BE2C (cell line): ENCODE measurements at regions not wholly inside any gene's neighbourhood (a gene's known extent, or its start where the extent isn't known, plus 50 kb on each side); places are given as distances from the start of the nearest gene placed in this dataset.

Experiments used
- DNase-seq: peaks from one replicate; pipeline ENCODE4 v3.0.0-alpha.2; 2020
- H3K27me3 ChIP-seq: fragments of 250-450 bp; sonication (Bioruptor Pico); 2 replicates; pipeline ENCODE4 v1.5.1; 2020; ENCODE audit warnings: mild to moderate bottlenecking
- H3K36me3 ChIP-seq: fragments of 250-450 bp; sonication (Bioruptor Pico); 2 replicates; pipeline ENCODE4 v1.5.1; 2020; ENCODE audit warnings: mild to moderate bottlenecking
- H3K4me1 ChIP-seq: fragments of 250-450 bp; sonication (Bioruptor Pico); 2 replicates; pipeline ENCODE4 v1.5.1; 2020
- H3K4me3 ChIP-seq: 2 replicates; pipeline ENCODE4 v1.5.1; 2011; ENCODE audit warnings: low read depth, low read length
- H3K9me3 ChIP-seq: fragments of 250-450 bp; sonication (Bioruptor Pico); 2 replicates; pipeline ENCODE4 v1.5.1; 2020
- TF ChIP-seq, protein P1 (sequence below): IDR thresholded peaks from 2 replicates; pipeline ENCODE4 v1.5.1; 2012; ENCODE audit warnings: mild to moderate bottlenecking, low read depth, low read length

- no peaks in the 10 kb centered on the region for H3K36me3 ChIP-seq
- H3K9me3 ChIP-seq = 0 out of 2 replicates have a peak, but pooled peaks cover 2% of the 10 kb centered on the region
- no peaks in the 10 kb centered on the region for H3K4me1 ChIP-seq
- no peaks in the 10 kb centered on the region for H3K27me3 ChIP-seq
- TF ChIP-seq, protein P1, sequence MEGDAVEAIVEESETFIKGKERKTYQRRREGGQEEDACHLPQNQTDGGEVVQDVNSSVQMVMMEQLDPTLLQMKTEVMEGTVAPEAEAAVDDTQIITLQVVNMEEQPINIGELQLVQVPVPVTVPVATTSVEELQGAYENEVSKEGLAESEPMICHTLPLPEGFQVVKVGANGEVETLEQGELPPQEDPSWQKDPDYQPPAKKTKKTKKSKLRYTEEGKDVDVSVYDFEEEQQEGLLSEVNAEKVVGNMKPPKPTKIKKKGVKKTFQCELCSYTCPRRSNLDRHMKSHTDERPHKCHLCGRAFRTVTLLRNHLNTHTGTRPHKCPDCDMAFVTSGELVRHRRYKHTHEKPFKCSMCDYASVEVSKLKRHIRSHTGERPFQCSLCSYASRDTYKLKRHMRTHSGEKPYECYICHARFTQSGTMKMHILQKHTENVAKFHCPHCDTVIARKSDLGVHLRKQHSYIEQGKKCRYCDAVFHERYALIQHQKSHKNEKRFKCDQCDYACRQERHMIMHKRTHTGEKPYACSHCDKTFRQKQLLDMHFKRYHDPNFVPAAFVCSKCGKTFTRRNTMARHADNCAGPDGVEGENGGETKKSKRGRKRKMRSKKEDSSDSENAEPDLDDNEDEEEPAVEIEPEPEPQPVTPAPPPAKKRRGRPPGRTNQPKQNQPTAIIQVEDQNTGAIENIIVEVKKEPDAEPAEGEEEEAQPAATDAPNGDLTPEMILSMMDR = no peak
- no peak for DNase-seq
- H3K4me3 ChIP-seq = no peak overlapping the region
Observed at GRCh38 chr12:118549510-118549980, 173.2 kb downstream of the SUDS3 start.

- Histone ChIP-seq H3K4me3 (no peak overlapping the region), H3K27me3 (peaks cover 2% of the 10 kb centered on the region; the same call in 1 of the 2 replicates), H3K4me1 (no peaks in the 10 kb centered on the region), H3K9me3 (no peaks in the 10 kb centered on the region), H3K36me3 (no peaks in the 10 kb centered on the region)
- no peak for DNase-seq
- TF ChIP-seq, protein P1 = no peak
Observed at GRCh38 chr12:118553856-118554504, 177.6 kb downstream of the SUDS3 start.

- TF ChIP-seq, protein P1 = no peak
- no peak for DNase-seq
- H3K27me3 ChIP-seq = peaks cover 9% of the 10 kb centered on the region
Observed at GRCh38 chr12:118558941-118559340, 182.6 kb downstream of the SUDS3 start.

GRCh38 chr12:118560733-118561132 lies 184.4 kb downstream of the SUDS3 start:
- TF ChIP-seq, protein P1 = no peak
- no peaks in the 10 kb centered on the region for H3K4me1 ChIP-seq
- no peaks in the 10 kb centered on the region for H3K36me3 ChIP-seq
- H3K4me3 ChIP-seq = no peak overlapping the region
- no peaks in the 10 kb centered on the region for H3K9me3 ChIP-seq
- DNase-seq = no peak
- H3K27me3 ChIP-seq = peaks cover 9% of the 10 kb centered on the region

More at GRCh38 chr12:118558941-118559340, 182.6 kb downstream of the SUDS3 start:
- H3K4me1 ChIP-seq = no peaks in the 10 kb centered on the region
- no peaks in the 10 kb centered on the region for H3K36me3 ChIP-seq
- H3K4me3 ChIP-seq = no peak overlapping the region
- no peaks in the 10 kb centered on the region for H3K9me3 ChIP-seq

- H3K9me3 ChIP-seq = no peaks in the 10 kb centered on the region; the same call in 1 of the 2 replicates
- H3K36me3 ChIP-seq = no peaks in the 10 kb centered on the region
- no peaks in the 10 kb centered on the region; the same call in none of the 2 replicates for H3K27me3 ChIP-seq
- TF ChIP-seq, protein P1 = no peak
- no peak overlapping the region for H3K4me3 ChIP-seq
- H3K4me1 ChIP-seq = no peaks in the 10 kb centered on the region
- DNase-seq = no peak
Observed at GRCh38 chr12:118571730-118572129, 195.4 kb downstream of the SUDS3 start.

DNA sequence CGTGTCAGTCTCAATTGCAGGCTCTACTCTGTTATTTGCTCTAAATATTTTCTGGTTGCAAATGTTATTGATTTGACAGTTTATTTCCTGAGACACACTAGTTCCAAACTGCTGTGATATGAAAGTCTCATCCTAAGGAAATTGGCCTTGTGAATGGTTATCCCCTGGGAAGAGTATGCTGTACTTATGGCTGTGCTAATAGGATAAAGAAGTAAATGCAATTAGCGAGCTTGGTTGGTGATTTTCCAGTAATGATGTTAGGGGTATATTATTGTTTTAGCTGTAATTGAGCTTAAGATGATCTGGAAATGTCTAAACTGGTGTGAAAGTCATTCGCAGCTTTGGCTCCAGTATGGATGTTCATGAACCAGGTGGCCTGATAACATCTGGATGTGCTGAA lies 197.9 kb downstream of the SUDS3 start:
- TF ChIP-seq, protein P1 = no peak
- Histone ChIP-seq H3K4me1 (no peaks in the 10 kb centered on the region), H3K36me3 (no peaks in the 10 kb centered on the region), H3K27me3 (no peaks in the 10 kb centered on the region; the same call in none of the 2 replicates), H3K9me3 (no peaks in the 10 kb centered on the region; the same call in 1 of the 2 replicates), H3K4me3 (no peak overlapping the region)
- DNase-seq = no peak
